HT1080 (cell line): ENCODE measurements at regions not wholly inside any gene's neighbourhood (a gene's known extent, or its start where the extent isn't known, plus 50 kb on each side); places are given as distances from the start of the nearest gene placed in this dataset.

ENCODE experiments used
- DNase-seq: peaks from one replicate; pipeline ENCODE4 v3.0.0-alpha.2; 2015; ENCODE audit warnings: low read depth

DNA sequence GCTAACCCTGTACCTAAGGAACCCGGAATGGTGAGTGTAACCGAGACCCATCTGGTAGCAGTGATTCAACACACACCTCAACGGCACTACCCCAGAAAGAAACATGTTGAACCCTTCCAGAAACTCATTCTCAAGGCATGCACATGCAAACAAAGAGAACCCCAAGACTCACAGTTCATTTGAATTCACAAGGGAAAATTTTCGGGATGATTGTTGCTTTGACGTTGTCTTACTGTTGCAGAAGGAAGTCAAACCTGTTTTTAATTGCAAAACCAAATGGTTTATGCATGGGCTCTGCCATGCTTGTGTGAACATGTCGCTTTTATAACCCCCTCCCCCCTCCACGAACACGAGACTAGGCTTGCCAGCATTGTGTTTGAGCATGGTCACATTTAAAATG is 539.7 kb downstream of the GATA3 start:
- no peak for DNase-seq

DNA sequence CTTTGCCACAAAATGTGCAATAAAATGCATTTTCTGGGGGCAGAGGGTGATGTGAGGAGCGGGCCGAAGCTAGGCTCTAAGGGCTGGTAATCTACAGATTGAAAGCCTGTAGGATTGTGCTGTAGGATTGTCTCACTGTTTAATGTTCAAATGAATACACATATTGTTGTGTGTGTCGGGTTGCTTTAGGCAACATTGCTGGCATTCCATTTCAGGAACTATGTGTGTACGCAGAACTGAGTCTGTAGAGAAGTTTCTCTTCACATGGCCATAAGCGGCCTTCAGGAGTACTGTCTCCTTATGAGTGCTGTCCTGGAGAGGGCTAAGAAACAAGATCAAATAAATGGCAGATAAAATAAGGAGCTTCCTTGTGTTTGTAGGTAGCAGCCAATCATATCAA is 540.2 kb downstream of the GATA3 start:
- no peak for DNase-seq

DNA sequence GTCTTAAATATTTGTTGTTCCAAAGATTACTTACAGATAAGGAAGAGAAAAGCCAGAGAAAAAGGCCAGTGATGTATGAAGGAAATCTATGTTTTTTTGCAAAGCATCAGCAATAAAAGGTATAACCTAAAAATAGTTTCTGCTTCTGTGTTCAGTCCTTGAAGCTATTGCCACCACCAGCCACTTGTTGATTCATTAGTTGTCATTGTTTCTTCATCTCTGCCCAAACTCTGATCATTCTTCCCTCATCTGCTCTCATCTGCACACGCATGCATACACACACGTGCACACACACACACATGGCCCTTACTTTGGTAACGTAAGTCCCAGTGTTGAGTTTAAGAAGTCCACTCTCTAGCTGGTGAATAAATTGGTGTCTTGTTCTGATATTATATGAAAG is 540.7 kb downstream of the GATA3 start:
- DNase-seq, result no peak

DNA sequence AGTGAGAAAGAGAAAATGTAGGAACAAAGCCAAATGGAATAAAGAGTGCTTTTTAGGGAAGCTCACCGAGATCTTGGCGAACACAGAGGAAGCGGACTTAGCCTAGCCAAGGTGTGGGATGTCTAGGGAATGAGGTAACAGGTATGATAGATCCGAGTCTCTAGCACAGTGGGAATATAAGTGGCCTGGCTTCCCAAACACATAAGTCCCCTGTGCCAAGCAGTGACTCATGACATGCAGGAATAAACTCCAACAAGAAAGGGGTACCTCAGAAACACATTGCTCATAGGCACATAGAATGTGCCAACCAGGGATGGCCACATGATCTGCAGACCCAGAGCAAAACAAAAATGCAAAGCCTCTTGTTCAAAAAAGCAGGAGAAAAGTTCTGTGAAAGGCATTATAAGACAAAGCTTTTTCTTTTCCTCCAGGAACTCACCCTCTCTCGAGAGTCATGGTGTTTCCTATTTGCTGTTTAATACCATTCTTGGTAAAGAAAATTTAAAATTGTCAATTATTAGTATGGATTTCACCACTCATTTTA is 542.5 kb downstream of the GATA3 start:
- DNase-seq, result peak; percentile 26

- DNase-seq, result peak; percentile 29
Observed at GRCh38 chr10:8600192-8600591, 545.7 kb downstream of the GATA3 start.

DNA sequence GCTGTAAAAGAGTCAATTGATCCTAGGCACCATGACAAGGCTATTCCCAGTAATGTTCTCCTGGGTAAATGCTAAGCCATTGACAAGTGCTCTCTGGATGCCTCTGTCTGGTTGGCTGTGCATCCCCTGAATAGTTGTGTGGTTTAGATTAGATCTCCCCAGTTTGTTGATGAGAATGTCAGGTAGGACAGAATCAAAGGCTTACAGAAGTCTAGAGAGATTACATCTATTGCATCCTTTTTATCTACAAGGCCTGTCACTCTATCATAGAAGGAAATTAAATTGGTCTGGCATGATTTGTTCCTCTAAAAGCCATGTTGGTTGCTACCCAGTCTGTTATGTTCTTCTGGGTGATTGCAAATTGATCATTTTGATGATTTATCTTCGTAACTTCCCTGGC is 548.3 kb downstream of the GATA3 start:
- DNase-seq, result no peak

DNA sequence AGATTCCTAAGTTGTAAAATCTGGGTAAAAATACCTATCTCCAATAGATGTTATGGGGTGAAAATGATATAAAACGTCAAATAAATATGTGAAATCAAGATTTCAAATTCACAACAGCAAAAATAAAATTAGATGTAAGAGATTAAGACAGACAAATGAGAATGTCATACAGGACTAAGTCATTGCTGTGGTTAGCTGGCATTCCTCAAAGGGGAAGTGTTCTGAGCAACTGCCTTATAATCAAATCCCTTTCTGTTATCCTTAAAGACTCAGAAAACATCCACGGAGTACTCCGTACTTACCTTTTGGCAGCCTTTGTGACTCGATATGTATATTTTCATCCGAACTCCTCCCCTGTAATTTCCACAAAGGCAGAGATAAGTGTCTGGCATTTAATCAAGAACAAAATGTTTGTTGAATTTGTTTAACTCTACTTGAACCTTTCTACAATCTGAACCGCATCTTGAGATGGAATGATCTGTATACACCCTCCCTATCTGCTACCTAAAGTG is 559.6 kb downstream of the GATA3 start:
- DNase-seq, result peak; percentile 17

DNA sequence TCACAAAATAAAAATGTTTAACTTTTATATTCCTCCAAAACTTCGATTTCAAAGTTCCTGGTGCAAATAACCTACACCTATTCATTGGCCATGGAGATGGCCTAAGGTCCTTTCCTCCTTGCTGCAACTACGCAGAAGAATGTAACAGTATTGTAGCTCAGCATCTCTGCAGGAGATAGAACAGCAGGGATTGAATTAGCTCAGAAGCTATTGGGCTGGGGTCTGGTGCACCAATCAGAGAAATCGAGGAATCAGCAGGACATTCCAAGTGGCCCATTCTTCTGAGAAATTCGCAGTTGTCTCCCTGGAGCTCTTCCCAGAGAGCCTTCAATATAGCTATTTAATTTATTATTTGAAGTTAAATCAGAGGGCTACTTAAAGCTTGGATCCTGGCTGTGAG is 560.6 kb downstream of the GATA3 start:
- no peak for DNase-seq

- DNase-seq, result no peak
Observed at GRCh38 chr10:8616166-8616565, 561.7 kb downstream of the GATA3 start.

GRCh38 chr10:8617792-8618191 is 563.3 kb downstream of the GATA3 start:
- DNase-seq, result peak; percentile 29

- peak; percentile 47 for DNase-seq
Observed at GRCh38 chr10:8618834-8619233, 564.3 kb downstream of the GATA3 start.

DNA sequence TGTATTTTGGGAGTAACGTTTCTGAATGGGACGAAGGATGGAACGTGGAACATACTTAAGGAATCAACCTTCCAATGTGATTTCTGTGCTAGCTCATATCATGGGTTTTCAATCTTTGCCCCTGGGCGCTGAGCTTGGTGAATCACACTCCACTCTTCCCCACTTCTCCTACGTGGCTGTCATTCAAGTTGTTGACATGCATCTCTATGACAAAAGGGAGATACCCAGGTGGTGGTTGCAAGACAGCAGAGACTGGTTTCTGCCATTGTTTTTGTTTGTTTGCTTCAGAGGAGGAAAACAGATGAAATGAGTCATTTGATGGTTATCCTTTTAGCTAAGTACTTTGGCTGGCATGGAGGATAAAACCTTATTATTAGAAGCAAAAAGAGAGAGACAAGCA is 573.9 kb downstream of the GATA3 start:
- no peak for DNase-seq

DNA sequence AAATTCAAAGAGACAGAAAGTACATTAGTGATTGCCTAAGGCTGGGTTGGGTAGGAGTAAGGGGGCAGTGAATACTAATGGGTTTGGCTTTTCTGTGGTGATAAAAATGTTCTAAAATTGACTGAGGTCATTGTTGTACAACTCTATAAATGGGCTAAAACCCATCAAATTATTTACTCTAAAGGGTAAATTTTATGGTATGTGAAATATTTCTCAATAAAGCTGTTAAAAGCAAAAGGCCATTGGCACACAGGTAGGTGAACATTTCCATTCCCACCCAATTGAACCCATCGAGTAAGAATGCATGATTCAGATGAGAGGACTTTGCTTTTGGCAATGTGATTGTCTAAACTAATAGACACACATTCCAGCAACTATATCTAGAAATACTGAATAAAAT is 579.4 kb downstream of the GATA3 start:
- no peak for DNase-seq

GRCh38 chr10:8636371-8636770 is 581.9 kb downstream of the GATA3 start:
- no peak for DNase-seq

- no peak for DNase-seq
Observed at GRCh38 chr10:8637640-8638039, 583.2 kb downstream of the GATA3 start.

DNA sequence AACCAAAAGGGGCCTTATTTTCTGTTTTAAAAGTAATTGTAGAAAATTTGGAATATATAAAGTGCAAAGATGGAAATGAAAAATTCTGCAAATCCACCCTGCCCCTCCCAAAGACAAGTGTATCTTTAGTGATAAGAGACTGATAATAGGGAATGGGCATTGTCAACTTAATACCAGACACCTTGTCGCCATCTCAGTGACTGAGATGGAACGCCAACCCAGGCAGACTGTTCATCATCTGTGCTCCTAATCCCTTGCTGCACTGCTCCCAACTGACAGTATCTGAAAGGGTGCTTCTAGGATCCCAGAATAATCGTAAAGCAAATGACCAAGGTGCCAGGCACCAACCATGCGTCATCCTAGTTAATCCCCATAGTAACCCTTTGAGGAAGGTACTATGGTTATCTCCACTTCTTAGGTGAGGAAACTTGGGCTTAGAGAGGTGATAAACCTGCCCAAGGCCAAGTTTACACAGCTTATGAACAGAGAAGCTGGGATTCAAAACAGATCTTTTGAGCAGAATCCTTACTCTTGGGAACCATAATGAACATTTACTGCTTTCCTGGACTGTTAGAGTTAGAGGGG is 583.7 kb downstream of the GATA3 start:
- DNase-seq, result no peak

DNA sequence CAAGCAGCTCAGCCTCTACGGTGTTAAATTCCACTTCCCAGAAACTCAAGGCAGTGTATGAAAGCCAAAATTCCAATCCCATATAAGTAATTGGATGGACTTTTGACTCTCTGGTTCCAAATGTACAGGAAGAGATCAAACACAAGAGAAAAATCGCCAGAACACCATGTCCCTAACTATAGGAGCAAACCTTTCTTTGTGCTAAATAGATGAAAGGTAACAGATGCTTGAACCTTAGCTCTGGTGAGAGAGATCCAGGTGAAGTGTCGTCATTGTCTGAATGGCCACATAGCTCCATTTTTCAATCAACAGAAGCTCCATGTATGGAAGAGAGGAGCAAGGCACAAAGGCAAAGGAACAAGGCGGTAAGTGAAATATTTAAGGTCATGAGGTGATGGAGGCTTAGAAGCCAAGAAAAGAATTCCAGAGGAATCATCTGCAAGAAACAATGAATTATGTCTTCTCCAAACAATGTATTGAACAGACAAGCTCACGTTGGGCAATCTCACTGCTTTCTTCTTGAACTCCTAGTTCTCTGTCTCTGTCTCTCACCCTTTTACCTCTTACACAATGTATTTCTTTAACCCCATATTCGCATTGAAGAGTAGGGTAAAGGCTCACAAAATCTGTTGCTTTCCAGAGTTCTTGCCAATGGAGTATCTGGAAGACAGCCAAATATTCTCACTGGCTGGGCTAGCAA is 585.1 kb downstream of the GATA3 start:
- DNase-seq, result no peak

- DNase-seq, result no peak
Observed at GRCh38 chr10:8640301-8640700, 585.8 kb downstream of the GATA3 start.

- no peak for DNase-seq
Observed at GRCh38 chr10:8640878-8641277, 586.4 kb downstream of the GATA3 start.

DNA sequence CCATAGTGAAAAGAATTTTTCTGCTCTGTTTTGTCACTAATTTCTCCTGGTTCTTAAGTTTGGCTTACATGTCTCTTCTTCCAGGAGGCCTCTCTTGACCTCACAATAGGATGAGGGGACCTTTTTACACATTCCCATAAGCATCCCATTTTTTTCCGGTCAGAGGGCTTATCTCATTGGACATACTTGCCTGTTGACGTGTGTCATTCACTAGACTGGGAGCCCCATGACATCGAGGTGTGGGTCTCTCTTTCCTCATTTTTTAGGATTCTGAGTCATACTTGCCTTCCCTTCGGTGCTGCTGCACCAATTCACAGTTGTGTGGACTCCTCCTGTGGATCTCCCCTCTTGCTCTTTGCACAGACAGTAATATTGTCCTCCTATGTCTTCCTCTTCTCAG is 601.8 kb downstream of the GATA3 start:
- no peak for DNase-seq

- DNase-seq, result no peak
Observed at GRCh38 chr10:8659982-8660381, 605.5 kb downstream of the GATA3 start.

DNA sequence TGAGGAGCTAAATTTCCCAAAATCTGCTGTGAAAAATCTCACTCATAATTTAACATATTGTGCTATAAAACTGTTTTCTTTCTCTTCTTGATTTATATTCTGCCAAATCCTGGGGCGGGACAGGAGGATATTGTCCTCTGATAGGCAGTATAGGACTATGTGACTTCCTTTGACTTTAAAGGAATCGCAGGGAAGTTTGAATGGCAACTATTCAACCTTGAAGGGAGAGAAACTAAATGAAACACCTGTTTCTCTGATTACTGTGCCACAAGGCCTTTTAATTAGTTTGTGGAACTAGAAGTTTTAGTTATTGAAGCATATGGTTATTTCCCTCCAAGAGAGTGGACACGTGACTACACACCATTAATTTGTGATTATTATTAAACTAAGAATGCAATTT is 607.4 kb downstream of the GATA3 start:
- no peak for DNase-seq

DNA sequence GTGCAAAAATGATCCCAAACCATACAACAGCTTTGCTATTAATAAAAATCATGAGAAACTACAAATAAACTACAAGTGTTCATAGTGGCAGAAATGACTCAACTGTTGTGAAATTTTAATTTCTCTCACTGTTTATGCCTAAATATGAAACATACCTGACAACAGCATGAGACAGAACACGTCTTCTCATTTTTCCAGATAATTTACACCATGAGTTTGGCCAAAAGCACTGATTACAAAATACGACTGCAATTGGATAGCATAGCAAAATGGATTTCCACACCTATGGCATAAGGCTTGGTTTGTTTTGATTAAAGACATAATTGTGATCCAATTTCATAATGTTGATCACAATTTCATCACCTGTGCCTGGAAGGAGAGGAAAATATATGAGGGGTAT is 608.6 kb downstream of the GATA3 start:
- DNase-seq, result no peak
